ENCODE measurements at regions not wholly inside any gene's neighbourhood (a gene's known extent, or its start where the extent isn't known, plus 50 kb on each side); places are given as distances from the start of the nearest gene placed in this dataset.
"Not testable (repeated sequence)": the region's sequence is repeated elsewhere in the genome, so short reads cannot be mapped to it uniquely, and the experiment has no call there.

DNA sequence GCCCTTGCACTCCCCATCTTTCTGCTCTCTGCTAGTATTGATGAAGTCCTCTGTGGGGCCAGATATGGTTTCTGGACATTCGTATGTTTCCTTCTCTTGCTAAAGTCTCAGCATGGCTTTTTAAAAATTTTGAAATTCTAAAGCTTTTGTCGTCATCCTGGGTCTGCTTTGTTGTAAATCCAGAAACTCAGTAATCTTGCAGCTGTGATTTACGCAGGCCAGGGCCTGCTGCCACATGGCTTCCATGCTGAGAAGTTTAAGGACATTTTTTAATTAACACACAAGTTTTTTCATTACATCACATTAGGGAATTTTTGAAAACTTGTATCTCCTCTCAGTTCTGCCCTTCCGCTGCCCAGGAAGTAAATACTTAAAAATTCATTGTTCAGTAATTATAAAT lies 686.1 kb upstream of the IGFBP3 start:
- intact Hi-C loops (cut with DNase I) = no loop called here
- DNase-seq (ENCODE audit: low spot score) = no peak

DNA sequence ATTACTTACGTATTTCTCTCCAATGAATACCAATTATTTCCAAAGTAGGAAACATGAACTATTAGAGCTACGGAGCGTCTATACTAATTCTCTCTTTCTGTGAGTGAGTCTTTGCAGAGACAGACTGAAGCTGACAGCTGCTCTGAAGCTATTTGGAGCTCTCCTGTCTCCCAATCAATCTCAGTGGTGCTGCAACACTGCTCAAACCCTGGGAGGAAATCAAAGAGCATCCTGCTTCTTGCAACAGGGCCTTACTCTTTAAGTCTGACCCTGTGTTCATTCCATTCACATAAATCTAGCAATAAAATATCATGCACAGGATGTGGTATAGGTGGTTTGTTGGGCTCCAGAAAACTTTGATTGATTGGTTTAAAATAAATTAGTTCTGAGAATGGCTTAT lies 685.7 kb upstream of the IGFBP3 start:
- intact Hi-C loops (cut with DNase I) = no loop called here
- DNase-seq (ENCODE audit: low spot score) = no peak

DNA sequence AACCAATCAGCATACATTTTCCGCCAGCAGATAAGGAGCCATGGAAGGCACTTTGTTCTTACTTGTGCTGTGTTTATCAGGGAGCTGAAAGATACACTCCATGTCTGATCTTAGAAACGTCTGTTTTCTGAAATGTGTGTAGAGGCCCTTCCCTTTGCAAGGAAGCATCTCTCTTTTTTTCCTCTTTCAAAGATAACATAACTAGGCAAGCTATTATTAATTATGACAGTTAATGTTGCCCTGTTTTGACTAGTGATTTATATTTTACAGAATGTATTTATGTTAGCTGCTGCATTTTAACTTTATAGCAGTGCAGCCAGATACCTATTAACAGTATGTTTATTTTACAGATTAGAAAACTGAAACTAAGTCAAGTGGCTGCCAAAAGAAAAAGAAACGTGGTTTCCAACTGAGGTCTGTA lies 683.2 kb upstream of the IGFBP3 start:
- DNase-seq (ENCODE audit: low spot score) = no peak
- intact Hi-C loops (cut with DNase I) = no loop called here

DNA sequence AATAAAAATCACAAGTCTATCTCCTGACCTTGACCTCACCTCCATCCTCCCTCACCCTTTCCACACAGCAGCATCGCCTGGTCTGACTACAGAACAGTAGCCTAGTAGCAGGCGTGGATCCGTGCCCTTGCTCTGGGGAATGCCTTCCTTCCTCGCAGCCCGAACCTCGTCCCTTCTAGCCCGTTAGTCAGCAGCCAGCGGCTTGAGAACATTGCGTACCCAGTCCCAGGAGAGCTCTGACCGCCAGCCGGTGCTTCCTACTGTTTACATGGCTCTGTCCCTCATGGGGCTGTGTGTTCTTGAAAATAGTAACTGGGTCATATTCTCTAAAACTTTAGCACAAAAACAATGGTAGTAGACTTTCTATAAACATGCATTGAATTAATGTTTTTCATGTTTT lies 682.7 kb upstream of the IGFBP3 start:
- DNase-seq (ENCODE audit: low spot score) = peak; percentile 95
- intact Hi-C loops (cut with DNase I) = no loop called here

DNA sequence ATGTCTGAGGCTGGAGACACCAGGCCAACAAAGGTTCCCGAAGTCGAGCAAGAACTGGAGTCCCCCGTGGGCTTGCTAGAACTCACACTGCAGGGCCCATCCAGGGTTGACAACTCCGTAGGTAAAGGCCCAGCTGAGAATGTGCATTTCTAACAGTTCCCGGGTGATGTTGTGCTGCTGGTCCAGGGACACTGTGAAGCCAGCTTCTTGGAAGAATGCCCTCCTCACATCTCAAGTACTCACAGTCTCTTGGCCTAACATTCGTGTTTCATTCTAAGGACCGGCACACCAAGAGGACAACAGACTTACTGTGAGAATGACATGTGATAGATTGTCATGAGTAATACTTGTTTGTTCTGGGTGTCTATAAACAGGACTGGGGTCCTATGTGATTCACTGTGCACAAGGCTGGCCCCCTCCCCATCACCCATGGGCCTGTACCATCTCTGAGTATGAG lies 682.3 kb upstream of the IGFBP3 start:
- intact Hi-C loops (cut with DNase I) = no loop called here

DNA sequence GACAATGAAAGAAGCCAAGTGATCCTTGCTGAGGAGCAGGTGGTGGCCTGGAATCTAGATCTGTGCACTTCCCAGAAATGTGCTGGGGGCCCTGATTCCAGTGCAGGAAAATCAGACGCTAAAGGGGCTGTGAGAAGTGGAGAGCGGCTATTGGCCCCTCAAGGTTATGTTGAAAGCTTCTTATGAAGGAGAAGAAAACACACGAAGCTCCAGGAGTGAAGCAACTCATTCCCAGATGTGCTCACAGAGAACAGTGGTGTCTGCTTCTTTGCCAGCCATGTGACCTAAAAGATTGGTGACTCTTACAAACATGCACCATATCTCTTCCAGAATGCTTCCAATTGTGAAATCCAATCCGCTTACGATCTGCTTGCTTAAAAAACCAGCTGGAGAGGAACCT lies 679.3 kb upstream of the IGFBP3 start:
- no peak for DNase-seq (ENCODE audit: low spot score)
- intact Hi-C loops (cut with DNase I) = no loop called here

More for the DNA sequence above, 682.3 kb upstream of the IGFBP3 start:
- DNase-seq (ENCODE audit: low spot score) = no peak

DNA sequence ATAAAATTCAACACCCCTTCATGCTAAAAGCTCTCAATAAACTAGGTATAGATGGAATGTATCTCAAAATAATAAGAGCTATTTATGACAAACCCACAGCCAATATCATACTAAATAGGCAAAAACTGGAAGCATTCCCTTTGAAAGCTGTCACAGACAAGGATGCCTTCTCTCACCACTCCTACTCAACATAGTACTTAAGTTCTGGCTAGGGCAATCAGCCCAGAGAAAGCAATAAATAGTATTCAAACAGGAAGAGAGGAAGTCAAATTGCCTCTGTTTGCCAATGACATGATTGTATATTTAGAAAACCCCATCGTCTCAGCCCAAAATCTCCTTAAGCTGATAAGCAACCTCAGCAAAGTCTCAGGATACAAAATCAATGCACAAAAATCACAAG lies 673.8 kb upstream of the IGFBP3 start:
- DNase-seq (ENCODE audit: low spot score); intact Hi-C loops (cut with DNase I): not testable (repeated sequence)

DNA sequence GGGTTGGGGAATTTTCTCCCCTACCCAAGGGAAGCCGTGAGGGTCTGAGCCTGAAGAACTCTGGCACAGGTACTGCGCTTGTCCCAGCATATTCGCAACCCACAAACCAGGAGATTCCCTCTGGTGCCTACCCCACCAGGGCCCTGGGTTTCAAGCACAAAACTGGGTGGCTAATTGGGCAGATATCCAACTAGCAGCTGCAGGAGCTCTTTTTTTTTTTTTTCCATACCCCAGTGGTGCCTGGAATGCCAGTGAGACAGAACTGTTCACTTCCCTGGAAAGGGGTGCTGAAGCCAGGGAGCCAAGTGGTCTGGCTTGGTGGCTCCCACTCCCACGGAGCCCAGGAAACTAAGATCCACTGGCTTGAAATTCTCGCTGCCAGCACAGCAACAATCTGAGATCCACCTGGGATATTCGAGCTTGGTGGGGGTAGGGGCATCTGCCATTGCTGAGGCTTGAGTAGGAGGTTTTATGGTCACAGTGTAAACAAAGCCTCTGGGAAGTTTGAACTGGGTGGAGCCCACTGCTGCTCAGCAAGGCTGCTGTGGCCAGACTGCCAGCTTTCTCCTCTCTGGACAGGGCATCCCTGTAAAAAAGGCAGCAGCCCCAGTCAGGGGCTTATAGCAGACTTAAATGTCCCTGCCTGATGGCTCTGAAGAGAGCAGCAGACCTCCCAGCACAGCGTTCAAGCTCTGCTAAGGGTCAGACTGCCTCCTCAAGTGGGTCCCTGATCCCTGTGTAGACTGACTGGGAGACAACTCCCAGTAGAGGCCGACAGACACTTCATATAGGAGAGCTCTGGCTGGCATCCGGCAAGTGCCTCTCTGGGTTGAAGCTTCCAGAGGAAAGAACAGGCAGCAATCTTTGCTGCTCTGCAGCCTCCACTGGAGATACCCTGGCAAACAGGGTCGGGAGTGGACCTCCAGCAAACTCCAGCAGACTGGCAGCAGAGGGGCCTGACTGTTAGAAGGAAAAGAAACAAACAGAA lies 670.1 kb upstream of the IGFBP3 start:
- intact Hi-C loops (cut with DNase I); DNase-seq (ENCODE audit: low spot score): not testable (repeated sequence)

DNA sequence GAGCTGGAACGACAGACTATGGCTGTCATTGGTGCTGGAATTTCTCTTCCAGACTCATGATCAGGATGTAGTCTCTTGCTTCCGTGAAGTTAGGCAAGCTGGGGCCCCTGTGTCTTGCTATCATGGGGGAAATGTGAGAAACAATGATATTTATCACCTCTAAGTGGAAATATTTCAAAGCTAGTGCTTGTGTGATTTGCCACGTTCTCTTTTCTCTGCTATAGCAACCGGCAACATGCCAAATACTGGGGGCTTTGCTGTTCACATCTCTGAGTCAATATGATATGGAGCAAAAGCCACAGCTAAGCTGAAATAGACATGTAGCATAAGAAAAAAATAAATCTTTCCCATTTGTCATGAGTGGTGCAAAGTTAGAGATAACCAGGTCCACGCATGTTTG lies 668.2 kb upstream of the IGFBP3 start:
- no peak for DNase-seq (ENCODE audit: low spot score)
- intact Hi-C loops (cut with DNase I) = loop anchor here in 1 of 2 donors (1.0 kb wide), 1 partner anchor 37 kb away; no protein-coding TSS in a partner anchor

DNA sequence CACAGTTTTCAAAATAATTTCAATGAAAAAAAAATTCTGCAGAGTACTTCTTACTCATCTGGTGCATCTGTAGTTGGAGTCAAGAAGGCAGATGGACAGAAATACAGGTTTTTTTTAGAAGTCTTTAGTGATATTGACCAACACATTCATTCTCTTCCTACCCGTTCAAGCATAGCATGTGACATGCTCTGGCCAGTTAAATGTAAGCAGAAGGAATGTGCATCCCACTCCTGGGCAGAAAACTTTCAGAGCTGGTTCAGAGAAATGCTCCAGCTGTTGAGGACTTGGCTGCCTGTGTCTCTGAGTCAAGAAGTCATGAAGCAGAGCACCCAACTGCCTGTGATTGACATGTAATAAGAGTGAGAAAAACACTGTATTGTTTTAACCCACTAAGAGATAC lies 665.3 kb upstream of the IGFBP3 start:
- DNase-seq (ENCODE audit: low spot score) = no peak
- intact Hi-C loops (cut with DNase I) = no loop called here

DNA sequence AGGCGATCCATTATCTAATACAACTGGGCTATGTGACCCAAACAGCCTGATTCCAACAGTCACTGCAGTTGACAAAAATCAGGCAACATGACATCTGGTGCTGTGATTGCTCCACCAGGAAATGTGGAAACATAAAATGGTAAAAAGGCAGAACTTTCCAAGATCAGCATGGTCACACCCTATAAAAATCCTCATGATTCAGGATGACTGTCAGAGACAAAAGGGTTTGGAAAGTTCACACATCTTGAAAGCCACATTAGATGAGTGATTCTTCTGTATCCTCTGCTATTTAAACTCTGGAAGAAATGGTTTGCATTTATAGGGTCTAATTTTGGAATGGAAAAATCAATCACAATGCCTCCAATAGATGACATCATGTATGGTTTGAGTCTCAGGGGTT lies 662.6 kb upstream of the IGFBP3 start:
- intact Hi-C loops (cut with DNase I) = no loop called here
- no peak for DNase-seq (ENCODE audit: low spot score)

DNA sequence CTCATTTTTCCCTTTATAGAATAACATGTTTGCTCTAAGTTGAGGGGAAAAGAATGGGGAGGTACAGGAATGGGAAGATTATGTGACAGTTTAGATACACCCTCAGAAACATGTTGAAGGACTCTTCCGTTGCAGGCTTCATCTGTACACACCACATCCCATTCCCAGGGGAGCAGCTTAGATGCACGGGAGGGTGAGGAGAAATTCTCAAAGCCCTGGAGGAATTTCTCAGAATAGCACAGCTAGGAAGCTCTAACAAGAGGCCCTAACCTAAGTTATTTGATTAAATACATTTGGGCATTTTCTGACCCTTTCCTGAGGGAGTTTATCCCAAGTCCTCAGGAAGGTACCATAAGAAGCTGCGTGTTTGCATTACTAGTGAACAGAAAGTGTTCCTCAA lies 660.2 kb upstream of the IGFBP3 start:
- intact Hi-C loops (cut with DNase I) = no loop called here
- DNase-seq (ENCODE audit: low spot score) = no peak

DNA sequence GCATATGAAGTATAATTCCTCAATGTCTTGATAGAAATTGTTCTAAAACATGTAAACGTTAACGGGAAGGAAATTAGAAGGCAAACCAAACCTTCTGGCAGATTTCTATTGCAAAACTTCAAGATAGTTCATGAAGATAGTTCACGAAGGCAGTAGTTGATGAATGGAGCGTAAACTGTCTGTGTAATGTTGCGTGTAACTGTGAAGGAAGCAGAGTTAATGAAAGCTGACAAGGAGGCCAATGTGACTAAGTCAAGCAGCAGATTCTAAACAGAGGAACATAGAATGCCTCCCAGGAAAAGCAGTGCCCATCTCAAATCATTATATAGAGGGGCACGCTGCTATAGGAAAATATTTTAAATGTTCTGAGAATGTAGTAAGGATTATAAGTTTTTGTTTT lies 659.7 kb upstream of the IGFBP3 start:
- DNase-seq (ENCODE audit: low spot score) = no peak
- intact Hi-C loops (cut with DNase I) = no loop called here

DNA sequence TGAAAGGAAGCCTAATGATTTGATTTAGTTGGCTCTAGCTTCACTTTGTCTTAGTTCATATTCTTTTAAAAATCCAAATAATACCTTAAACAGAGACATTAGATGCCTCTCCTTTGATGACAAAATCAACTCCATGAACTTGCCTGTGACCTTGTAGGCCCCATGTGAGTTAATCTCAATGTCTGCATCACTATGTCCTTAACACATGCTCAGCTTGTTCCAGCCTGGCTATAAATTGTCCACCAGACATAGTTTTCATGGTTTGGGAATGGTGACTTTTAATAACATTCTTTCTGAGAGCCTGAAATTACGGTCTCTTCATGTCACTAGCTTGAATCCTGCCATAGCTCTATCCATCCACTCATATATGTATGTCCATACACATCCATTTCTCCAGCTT lies 656.3 kb upstream of the IGFBP3 start:
- intact Hi-C loops (cut with DNase I) = no loop called here

DNA sequence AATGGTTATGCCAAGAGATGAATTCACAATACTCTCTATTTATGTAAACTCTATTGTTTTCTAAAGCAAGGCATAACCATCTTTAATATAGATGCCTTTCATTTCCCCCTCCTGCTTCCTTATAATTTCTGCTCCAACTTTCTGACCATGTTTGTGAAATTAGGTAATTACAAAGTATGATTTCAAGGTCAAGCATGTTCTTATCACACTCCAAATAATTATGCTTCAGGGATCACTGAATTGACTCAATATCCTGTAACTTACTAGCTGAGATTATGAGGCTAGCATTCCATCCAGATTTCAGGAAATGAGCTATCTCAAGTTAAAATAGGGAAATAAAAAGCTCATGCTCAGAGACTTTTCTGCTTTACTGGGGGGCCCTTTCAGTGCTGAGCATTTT lies 655.9 kb upstream of the IGFBP3 start:
- intact Hi-C loops (cut with DNase I) = no loop called here
- no peak for DNase-seq (ENCODE audit: low spot score)

More for the DNA sequence above, 656.3 kb upstream of the IGFBP3 start:
- no peak for DNase-seq (ENCODE audit: low spot score)

DNA sequence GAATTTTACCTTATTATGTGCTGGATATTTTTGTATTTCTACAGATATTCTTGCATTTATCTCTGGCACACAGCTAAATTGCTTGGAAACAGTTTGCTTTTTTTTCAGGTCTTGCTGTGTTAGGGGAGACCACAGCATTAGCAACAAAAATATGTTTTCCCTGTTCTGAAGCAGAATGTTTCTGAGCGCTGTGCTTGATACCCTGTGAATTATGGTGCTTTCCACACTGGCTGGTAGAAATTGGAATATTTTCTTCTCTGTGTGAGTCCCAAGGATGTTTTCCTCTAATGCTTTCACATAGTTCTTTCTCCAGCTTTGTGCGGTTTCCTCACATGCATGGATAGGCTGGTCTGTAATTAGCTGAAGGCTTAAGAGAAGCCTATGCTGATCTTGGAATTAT lies 651.6 kb upstream of the IGFBP3 start:
- intact Hi-C loops (cut with DNase I) = no loop called here
- DNase-seq (ENCODE audit: low spot score) = no peak

DNA sequence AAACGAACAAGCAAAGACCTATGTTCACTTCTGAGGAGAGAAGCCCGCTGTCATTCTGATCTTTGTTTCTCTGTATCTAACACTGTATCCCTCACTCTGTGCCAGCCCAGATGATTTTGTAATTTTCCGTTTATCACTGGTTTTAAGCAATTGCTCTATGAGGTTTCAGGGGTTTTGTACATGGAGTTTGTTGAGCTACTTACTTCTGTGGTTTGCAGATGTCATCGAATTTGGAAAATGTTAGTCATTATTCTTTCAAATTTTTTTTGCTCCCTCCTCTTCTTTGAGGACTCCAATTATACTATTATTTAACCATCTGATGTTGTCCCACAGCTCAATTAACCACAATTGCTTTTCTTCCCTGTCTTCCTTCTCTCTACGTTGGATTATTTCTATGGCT lies 650.9 kb upstream of the IGFBP3 start:
- DNase-seq (ENCODE audit: low spot score) = no peak
- intact Hi-C loops (cut with DNase I) = no loop called here

DNA sequence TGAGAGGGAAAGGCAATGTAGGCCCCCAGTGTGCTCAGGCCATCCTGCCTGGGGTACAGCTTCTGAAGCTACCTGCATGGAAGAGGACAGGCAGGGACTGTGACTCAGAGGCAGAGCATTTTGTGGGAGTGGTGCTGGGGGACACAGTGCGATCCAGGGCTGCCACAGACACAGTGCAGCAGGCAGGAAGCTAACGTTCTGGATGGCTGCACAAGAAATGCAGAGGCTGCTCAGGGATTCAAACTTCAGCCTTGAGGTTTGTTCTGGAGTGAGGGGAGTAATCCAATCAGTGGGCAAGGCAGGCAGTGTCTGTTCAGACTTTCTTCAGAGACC lies 648.0 kb upstream of the IGFBP3 start:
- no peak for DNase-seq (ENCODE audit: low spot score)
- intact Hi-C loops (cut with DNase I) = no loop called here

DNA sequence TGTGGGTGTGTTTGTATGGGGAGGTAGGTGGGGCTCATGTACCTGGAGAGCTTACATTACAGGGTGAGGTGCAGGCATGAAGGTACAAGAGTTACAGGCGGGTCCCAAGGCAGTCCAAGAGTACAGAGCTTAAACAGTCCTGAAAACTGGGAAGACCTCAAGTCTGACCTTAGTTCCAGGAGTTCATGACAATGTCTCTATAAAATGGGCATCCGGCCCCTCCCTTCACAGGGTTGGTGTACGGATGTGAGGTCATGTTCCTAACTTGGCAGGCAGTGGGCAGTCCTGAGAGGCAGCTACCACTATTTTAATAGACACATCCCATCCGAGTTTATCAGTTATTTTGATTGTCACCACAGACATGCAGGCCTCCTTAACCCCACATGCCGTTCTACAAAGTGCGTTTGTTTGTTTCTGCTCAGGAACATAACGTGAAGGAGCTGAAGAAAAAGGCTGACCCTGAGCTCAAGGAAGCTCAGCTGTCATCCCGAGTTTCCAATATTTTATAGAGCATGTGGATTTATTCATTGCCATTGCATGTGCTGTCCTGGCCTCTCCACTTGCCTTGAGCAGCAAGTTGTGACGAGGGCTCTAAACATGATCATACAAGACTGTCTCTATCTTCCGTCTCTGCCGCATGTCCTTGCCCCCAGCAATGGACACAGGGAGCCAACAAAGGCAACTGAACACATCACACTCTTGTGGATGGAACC lies 647.5 kb upstream of the IGFBP3 start:
- DNase-seq (ENCODE audit: low spot score) = no peak
- intact Hi-C loops (cut with DNase I) = no loop called here

DNA sequence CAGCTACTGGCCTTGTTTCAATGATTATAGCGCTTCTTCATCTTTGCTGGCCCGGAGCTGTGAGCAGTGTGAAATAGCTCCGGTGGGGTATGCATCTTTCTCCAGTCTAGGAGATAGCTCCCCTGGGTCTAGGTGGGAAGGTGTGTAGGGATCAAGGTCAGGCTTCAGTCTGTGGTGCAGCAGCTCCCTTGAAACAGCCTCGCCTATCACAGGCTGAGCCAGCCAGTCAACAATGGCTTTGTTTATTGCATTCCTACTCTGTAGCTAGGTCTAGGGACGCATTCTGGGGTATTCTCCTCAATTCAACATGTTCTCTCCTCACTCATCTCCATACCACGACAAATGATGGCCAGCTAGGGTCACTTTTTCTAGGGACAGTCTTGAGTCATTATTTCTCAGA lies 646.8 kb upstream of the IGFBP3 start:
- no peak for DNase-seq (ENCODE audit: low spot score)
- intact Hi-C loops (cut with DNase I) = no loop called here
